Endothelial cell of umbilical vein (primary cell): ENCODE measurements at regions not wholly inside any gene's neighbourhood (a gene's known extent, or its start where the extent isn't known, plus 50 kb on each side); places are given as distances from the start of the nearest gene placed in this dataset.

ENCODE experiments used
- CTCF ChIP-seq, 2 donors: IDR thresholded peaks; 1 replicate in 1 of 2; 2 replicates in 1 of 2; pipeline ENCODE4 v1.5.1; 2011; ENCODE audit warnings: low read length in 2 of 2, mild to moderate bottlenecking in 2 of 2, moderate library complexity in 2 of 2, control low read depth in 1 of 2, inconsistent platforms in 1 of 2, low read depth in 1 of 2; ENCODE audit not compliant: insufficient read depth in 1 of 2; ENCODE audit errors: extremely low read depth in 1 of 2
- EZH2 ChIP-seq: IDR thresholded peaks from 2 replicates; pipeline ENCODE4 v1.6.1; 2012; ENCODE audit warnings: borderline replicate concordance, low read depth, mild to moderate bottlenecking, moderate library complexity, low read length, inconsistent platforms; ENCODE audit not compliant: severe bottlenecking
- FOS ChIP-seq: IDR thresholded peaks from 2 replicates; pipeline ENCODE4 v1.6.1; 2011; ENCODE audit warnings: mild to moderate bottlenecking, low read length, moderate library complexity, borderline replicate concordance; ENCODE audit not compliant: insufficient read depth
- JUN ChIP-seq: IDR thresholded peaks from 2 replicates; pipeline ENCODE4 v1.6.1; 2011; ENCODE audit warnings: borderline replicate concordance, low read depth; ENCODE audit not compliant: insufficient read length, insufficient read depth
- MAX ChIP-seq: IDR thresholded peaks from 2 replicates; pipeline ENCODE4 v1.6.1; 2011; ENCODE audit not compliant: insufficient read depth, insufficient read length
- MYC ChIP-seq: IDR thresholded peaks from one replicate; pipeline ENCODE4 v1.6.1; 2011; ENCODE audit warnings: mild to moderate bottlenecking, low read depth, low read length
- POLR2A ChIP-seq: IDR thresholded peaks from 2 replicates; pipeline ENCODE4 v1.6.1; 2012; ENCODE audit warnings: low read depth, mild to moderate bottlenecking, control low read depth, low read length
- POLR2AphosphoS5 ChIP-seq: IDR thresholded peaks from 2 replicates; pipeline ENCODE4 v1.6.1; 2012; ENCODE audit warnings: low read depth, mild to moderate bottlenecking, control low read depth, low read length, moderate library complexity; ENCODE audit not compliant: insufficient read depth

- TF ChIP-seq EZH2 (no peak), CTCF (IDR thresholded peaks at IDR 0.05; ENCODE audit: extremely low read depth in 1 of 2, insufficient read depth in 1 of 2, low read depth in 1 of 2, low read length in 2 of 2) (no peak), POLR2AphosphoS5 (no peak), JUN (no peak), POLR2A (no peak), MAX (no peak), MYC (no peak), FOS (no peak)
These were observed 73.4 kb upstream of the CARD11 start for GRCh38 chr7:3117081-3117480.
